HG03045 (cell line): ENCODE measurements at regions not wholly inside any gene's neighbourhood (a gene's known extent, or its start where the extent isn't known, plus 50 kb on each side); places are given as distances from the start of the nearest gene placed in this dataset.
"Not testable (repeated sequence)": the region's sequence is repeated elsewhere in the genome, so short reads cannot be mapped to it uniquely, and the experiment has no call there.

Source experiments
- ATAC-seq: cut with Tn5 transposase; IDR thresholded peaks from one replicate; pipeline ENCODE4 v1.9.1; 2021; ENCODE audit warnings: mild to moderate bottlenecking, moderate library complexity; ENCODE audit not compliant: unreplicated experiment

DNA sequence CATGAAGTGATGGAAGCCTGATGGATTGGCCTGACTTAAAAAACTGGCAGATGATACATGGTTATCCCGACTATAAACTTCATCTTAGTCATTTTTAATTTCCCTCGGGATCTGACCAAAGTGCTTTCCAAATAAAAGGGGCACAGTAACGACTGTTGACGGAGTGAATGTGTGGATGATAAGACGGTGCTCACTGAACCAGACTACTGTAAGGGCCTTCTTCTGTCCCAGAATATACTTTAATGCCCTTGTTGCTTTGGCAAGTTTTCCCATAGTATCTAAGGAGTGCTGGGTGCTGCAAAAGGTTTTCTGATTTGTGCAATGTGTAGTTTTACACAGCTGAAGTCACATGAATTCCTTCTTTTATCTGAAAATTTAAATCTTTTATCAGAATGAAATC lies 373.5 kb downstream of the DSEL start:
- ATAC-seq, result no peak

DNA sequence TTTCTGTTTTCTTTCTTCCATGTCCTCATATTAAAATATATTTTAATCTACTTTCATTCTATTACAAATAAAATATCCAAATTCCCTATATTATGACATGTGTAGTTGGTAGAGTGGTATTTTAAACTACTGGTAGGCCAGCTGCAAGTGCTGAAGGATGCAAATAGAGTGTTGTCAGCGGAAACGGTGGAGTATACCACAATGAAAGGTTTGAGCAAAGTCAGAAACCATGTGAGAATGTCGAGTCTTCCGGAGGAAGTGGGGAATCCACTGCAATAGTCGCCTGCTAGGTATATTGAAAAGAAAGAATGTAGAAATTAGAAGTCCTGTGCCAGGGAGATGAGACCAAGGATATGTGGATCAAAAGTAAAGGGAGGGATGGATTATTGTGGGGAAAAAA lies 373.9 kb downstream of the DSEL start:
- no peak for ATAC-seq

DNA sequence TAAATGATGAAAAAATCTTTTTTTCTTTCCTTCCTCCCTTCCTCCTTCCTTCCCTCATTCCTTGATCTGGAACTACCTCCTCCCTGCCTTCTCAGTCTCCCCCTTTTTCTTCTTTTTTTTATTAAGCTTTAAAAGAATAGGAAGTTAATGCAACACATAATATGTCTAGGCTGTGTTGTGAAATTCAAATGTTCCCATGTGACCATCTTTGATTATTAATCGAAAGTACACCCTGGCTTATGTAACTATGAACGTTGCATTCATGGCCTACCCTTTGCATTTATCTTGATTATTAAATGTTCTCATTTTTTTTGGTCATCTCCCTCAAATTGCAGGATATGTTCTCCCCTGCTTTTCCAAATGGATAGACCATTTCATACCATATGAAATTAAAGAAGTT lies 376.0 kb downstream of the DSEL start:
- no peak for ATAC-seq

DNA sequence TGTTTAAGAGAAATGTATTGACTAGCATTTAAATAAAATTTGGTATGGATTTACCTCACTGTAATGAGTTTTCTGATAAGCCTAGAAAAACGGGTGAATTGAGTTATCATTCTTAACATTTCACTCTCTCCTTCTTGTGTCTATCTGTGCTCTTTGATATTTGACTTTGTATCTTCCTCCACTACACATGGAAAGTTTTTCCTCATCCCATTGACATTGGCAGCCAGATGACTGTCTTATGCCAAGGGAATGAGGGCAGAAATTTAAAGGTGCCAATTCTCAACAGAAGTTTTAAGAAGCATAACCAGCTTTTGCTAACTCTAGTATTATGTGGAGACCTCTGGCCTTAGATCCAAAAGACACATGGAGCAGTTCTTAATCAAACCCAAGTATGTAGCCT lies 376.6 kb downstream of the DSEL start:
- ATAC-seq, result no peak

DNA sequence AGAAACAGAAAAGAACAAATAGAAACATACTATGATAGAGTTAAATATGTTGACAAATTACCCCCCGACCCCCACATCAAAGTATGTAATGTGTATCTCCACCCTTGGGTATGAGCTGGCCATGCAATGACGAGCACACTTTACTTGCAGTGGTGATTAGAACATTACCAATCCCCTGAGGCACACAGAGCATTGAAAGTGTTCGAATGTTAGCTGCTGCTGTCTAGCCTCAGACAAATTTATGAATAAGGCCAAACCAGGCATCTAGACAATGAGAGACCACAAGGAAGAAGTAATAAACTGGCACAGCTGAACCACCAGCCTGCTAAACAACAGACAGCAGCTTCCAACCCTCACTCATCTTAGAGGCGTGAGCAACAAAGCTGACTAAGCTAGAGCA lies 380.5 kb downstream of the DSEL start:
- no peak for ATAC-seq

DNA sequence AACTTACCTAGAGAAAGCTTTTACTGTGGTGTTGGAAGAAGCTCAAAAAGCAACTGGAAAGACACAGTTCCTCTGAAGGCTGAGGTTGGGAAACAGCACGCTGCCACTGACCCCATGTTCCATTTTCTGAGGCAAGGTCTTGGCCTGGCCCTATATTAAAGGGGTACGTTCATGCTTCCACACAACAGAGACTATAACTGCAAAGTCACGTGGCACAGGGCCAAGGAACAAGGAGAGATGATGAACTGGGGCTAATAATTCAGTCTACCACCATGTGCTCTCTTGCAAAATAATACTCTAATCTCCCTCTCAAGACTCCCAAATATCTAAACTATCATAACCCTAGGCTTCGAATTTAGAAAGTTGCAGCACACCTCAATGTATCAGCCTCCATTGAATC lies 381.6 kb downstream of the DSEL start:
- ATAC-seq, result no peak

DNA sequence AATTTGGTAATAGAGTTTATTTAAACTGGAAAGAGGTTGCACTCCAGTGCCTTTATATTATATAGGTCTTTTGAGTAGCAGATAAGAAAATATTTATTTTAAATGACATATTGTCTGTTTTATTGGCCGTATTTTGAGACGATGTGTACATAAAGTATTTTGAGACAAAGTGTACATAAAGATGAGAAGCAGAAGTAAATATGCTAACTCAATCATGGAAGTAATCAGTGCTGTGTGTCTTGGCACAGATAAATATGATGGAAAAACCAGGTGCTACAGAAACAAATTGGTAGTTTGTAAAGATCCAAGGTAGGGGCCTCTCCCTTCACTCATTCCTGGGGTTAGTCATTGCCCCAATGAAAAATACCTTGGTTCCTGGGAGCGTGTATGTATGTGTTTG lies 382.9 kb downstream of the DSEL start:
- no peak for ATAC-seq

DNA sequence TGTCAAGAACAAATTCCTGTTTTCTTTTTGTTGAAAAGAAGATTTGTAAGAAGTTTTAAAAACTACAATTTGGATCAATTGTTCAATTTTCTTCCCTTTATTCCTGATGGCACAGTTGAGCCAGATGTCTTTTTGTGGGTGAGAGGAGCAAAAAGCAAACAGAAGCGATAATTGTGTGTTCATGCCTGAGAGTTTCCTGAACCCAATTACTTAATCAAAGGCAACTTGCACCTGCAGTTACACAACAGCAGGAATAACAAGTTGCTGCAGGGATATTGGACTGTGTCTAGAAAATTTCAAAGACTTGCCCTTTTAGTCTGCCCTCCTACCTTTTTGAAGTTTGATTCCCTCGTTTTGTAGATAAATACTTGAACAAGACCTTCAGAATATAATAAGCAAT lies 383.6 kb downstream of the DSEL start:
- ATAC-seq, result no peak

DNA sequence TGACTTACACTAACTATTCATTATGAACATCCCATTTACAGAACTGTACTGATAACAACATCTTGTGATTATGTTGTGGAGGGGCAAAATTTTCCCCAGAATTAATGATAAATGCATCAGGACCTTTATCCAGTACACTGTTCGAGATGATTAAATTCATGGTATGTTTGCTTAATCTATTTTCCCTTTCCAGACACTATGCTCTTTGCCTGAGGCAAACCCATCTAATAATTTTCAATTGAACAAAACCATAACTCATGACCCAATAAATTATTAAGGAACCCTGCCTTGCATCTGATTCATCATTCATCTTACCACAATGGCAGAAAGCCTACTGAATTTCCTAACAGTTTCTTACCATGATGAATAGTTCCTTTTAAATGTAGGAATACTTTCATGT lies 385.0 kb downstream of the DSEL start:
- ATAC-seq, result no peak

DNA sequence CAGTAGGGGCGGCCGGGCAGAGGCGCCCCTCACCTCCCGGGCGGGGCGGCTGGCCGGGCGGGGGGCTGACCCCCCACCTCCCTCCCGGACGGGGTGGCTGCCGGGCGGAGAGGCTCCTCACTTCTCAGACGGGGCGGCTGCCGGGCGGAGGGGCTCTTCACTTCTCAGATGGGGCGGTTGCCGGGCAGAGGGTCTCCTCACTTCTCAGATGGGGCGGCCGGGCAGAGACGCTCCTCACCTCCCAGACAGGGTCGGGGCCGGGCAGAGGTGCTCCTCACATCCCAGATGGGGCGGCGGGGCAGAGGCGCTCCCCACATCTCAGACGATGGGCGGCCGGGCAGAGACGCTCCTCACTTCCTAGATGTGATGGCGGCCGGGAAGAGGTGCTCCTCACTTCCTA lies 389.8 kb downstream of the DSEL start:
- not testable (repeated sequence) for ATAC-seq

DNA sequence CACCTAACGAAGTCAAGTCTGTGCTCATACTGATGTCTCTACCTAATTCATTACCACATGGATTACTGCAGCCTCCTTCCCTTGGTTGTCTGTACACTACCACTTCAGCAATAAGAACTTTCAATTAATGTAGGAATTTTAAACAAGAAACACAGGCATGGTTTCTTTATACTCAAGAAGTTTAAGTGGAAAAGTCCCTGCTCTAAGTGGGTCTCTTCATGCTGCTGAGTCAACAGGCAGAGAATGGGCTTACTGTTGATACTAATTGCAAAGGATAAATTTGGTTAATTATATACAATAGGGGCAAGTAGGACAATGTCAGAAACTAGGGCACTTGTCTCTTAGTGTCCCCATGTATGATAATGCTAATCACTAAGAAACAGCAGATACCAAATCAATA lies 392.6 kb downstream of the DSEL start:
- ATAC-seq, result no peak

DNA sequence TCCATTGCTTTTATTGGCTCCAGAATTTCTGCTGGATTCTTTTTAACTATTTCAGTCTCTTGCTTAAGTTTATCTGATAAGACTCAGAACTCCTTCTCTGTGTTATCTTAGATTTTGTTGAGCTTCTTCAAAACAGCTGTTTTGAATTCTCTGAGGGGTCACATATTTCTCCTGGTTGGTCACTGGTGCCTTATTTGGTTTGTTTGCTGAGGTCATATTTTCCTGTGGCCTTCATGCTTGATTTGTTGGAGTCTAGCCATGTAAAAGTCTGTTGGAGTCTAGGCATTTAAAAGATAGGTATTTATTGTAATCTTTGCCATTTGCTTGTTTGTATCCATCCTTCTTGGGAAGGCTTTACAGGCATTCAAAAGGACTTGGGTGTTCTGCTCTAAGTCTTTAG lies 398.7 kb downstream of the DSEL start:
- ATAC-seq, result no peak

DNA sequence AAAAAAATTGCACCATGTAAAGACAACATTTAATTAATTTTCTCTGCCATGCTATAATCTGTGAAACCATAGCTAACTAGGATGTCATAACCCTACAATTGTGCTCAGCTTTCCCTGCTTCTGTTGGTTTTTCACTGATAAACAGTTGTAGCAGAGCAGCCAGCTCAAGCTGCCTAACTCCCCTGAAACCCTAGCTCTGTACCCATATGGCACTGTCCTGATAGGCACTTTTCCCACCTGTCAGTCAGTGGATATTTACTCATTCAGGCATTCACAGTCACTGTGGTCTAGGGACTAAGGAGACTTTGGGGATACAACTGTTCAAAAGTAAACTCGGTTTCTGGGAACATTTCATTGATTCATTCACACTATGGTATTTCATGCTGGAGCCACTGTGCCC lies 407.0 kb downstream of the DSEL start:
- ATAC-seq, result no peak

DNA sequence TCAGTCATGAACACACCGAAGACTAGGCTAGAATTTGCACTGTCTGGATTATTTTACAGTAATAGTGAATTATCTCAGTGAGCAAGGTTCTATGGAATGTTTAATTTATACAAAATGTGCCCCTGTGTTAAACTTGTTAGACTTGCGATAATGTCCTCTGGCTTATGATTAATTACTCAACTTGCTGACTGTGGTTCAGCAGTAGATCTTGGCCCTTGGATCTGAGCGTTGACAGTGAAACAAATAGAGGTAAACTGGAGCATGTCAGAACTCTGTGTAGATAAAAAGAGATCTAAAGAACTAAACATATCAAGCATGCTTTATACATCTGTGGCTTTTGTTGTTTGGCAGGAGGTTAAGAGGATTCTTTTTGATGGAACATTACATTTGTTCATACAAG lies 407.6 kb downstream of the DSEL start:
- ATAC-seq, result no peak

DNA sequence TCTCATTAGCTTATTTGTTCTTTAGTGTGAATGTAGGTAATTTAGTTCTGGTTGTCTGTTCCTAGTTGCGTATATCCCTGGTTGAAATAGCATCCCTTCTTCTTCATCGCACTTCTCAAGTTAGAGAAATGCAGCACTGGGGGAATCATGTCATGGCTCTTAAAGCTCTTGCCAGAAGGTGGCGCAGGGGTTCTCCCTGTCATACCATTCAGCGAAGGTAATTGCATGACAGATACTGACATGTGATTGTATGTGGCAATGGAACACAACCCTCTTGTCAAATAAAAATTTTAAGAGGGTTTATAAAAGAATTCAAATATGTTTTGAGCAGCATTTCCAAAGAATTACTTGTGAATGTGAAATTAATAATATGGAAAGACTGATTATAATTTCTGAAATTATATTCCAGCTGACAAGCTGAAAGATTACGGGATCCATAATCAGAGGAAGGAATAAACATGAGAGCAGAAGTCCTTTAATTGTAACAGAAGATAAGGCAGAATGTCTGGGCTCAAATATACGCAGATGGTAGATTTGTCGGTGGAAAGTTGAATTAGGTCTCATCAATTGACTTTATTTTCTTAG lies 411.7 kb downstream of the DSEL start:
- peak; percentile 91 for ATAC-seq

DNA sequence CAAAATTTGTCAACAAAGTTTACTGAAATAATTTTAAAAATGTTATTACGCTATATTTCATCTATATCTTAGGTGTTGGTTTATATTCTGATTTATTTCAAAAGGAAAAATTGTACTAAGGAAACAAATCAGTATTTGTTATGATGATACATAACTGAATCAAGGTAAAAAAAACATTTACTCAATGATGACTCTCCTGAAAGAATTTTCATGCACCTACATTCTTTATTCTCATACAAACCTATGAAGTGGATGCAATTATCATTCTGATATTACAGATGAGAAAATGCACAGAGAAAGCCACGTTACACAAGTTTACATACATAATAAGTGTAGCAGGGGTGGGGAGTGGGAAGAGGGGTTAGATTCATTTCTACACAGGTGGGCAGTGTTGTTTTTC lies 422.4 kb downstream of the DSEL start:
- ATAC-seq, result no peak

DNA sequence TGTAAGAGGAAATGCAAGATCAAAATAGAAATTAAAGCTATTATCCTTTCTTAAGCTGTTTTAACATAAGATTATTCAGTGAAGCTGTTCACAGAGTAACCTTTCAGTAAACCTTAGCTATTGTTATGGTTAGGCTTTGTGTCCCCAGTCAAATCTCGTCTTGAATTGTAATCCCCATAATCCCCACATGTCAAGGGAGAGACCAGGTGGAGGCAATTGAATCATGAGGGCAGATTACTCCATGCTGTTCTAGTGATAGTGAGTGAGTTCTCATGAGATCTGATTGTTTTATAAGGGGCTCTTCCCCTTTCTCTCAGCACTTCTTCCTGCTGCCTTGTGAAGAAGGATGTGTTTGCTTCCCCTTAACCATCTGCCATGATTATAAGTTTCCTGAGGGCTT lies 424.4 kb downstream of the DSEL start:
- ATAC-seq, result no peak

DNA sequence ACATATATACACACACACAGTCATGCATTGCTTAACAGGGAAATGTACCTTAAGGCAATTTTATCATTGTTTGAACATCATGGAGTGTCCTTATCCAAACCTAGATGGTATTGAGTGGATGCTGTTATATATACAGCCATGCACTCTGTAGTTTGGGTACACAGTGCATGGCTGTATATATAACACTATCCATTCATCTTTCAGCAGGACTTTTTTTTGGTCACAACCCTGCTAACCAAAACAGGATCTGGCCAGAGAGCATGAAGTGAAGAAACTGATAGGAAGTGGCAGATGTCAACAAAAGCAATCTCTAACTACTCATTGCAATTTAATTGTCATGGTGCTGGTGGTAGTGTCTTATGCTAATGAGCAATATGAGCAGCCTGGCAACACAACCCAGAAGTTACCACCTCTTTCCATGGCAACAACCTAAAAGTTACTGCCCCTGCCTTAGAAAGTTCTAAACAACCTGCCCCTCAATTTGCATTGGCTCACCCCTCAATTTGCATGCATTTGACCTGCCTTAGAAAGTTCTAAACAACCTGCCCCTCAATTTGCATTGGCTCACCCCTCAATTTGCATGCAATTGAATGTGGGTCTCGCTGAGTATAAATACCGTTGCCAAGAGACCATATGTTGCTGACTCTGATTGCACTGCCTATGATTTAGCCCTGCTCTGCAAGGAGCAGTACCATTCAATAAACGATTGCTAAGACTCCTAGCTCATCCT lies 434.9 kb downstream of the DSEL start:
- no peak for ATAC-seq

DNA sequence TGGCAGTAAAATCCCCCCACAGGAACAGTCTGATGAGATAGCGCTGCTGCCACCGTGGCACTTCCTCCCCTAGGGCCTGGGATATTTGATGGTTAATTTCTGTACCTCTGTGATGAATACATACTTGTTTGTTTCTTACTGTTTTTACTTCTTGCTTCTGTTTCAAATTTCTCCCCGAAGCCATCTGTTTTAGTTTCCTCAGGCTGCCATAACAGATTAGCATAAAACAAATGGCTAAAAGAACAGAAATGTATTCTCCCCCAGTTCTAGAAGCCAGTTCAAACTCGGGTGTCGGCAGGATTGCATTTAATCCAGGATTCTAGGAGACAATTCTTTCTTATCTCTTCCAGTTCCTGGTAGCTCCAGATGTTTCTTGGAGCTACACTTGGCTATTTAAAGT lies 435.9 kb downstream of the DSEL start:
- ATAC-seq, result no peak

DNA sequence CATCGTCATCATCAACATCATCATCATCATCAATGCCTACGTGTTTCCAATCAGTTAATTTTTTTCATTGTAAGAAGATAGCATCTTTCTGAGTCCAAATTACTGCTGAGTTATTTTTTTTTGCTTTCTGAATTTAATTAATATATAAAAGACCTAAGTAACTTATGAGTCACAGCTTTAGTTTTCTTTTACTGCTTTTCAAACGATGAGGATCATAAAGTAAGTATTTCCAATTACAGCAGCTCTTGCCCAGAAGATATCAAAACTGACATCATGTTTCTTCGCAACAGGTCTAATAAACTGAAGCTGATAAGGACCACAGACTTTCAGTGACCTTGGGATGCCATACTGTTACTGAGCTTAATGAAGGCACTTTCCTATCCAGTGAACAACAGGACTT lies 442.2 kb downstream of the DSEL start:
- no peak for ATAC-seq

DNA sequence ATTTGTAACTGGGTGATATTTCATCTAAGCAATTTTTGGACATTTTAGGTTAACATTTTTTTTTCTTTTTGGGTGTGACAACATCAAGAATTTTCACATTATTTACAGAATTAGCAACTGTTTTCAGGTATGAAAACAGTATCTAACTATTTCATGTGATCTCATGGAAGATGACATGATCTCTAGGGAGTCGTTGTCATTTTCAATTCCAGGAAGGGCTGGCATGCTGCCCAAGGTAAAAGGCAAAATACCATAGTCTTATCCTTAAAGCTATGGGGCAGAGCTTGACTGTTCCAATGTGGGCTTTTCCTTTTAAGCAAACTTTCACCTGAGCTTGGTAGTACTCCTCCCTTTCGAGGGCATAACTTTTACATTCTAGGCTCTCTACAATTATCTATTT lies 443.7 kb downstream of the DSEL start:
- no peak for ATAC-seq

DNA sequence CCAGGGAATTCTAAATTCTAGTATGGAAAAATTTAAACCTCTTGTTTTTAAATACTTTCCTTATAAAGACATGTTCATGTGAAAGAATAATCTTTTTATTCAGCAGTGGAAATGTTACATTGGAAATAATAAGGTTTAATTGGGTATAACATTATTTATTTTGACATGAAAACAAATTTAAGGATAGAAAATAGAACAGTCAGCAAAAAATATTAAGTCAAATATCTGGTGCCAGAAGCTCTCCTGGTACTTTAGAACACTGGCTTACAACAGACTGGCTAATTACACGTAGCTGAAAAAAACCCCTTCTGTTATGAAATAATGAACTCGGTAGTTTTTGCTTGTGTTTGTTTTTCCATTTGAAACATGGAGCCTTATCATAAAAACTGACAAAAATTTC lies 447.9 kb downstream of the DSEL start:
- no peak for ATAC-seq

DNA sequence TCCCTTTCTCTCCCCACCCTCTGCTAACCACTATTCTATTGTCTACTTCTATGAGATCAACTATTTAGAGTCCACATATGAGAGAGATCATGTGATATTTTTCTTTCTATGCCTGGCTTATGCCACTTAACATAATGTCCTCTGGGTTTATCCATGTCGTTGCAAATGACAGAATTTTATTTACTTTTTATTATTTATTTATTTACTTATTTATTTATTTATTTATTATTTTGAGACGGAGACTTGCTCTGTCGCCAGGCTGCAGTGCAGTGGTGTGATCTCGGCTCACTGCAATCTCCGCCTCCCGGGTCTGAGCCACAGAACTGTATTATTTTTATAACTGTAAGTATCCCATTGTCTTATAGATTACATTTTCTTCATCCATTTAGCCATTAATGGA lies 443.4 kb upstream of the CDH19 start:
- no peak for ATAC-seq
